Keratinocyte (primary cell): ENCODE measurements at regions not wholly inside any gene's neighbourhood (a gene's known extent, or its start where the extent isn't known, plus 50 kb on each side); places are given as distances from the start of the nearest gene placed in this dataset.

ENCODE experiments used
- DNase-seq: peaks from one replicate; pipeline ENCODE4 v3.0.0-alpha.2; 2011; ENCODE audit warnings: low read depth, missing footprints, low spot score
- FAIRE-seq: peaks from 2 replicates; lab custom pipeline; 2011; peaks lifted over from hg19 to GRCh38; lab: Jason Lieb, UNC
- H2AFZ ChIP-seq: 2 replicates; pipeline ENCODE4 v1.6.0; 2012; ENCODE audit warnings: low read length, control low read depth, inconsistent platforms; ENCODE audit not compliant: control insufficient read depth
- H3K27ac ChIP-seq: 2 replicates; pipeline ENCODE4 v1.5.1; 2011; ENCODE audit warnings: low read length; ENCODE audit not compliant: control insufficient read depth, insufficient read depth
- H3K27me3 ChIP-seq: 3 replicates; pipeline ENCODE4 v1.6.0; 2011; ENCODE audit warnings: low read length; ENCODE audit not compliant: control insufficient read depth, insufficient read depth; ENCODE audit errors: extremely low read depth
- H3K36me3 ChIP-seq, 2 experiments: 2 replicates in 1 of 2; 3 replicates in 1 of 2; pipeline ENCODE4 v1.5.1; 2011; ENCODE audit warnings: low read length in 2 of 2, mild to moderate bottlenecking in 1 of 2; ENCODE audit not compliant: control insufficient read depth in 2 of 2, insufficient read depth in 2 of 2; ENCODE audit errors: extremely low read depth in 1 of 2
- H3K4me1 ChIP-seq: 3 replicates; pipeline ENCODE4 v1.5.1; 2011; ENCODE audit warnings: low read length; ENCODE audit not compliant: control insufficient read depth, insufficient read depth; ENCODE audit errors: extremely low read depth
- H3K4me2 ChIP-seq: 3 replicates; pipeline ENCODE4 v1.6.0; 2011; ENCODE audit warnings: low read depth, low read length; ENCODE audit not compliant: control insufficient read depth, insufficient read depth; ENCODE audit errors: extremely low read depth
- H3K4me3 ChIP-seq, 3 experiments: fragments of 200-600 bp in 1 of 3; sonication (generic) in 1 of 3; 2 replicates in 2 of 3; 3 replicates in 1 of 3; pipeline ENCODE4 v1.5.1; 2011 to 2016; ENCODE audit warnings: low read length in 3 of 3, mild to moderate bottlenecking in 3 of 3, control low read depth in 2 of 3, inconsistent platforms in 1 of 3, low read depth in 1 of 3, mixed read lengths in 1 of 3, mixed run types in 1 of 3, moderate library complexity in 1 of 3; ENCODE audit not compliant: control insufficient read depth in 2 of 3, insufficient read depth in 2 of 3; ENCODE audit errors: extremely low read depth in 1 of 3
- H3K79me2 ChIP-seq: 2 replicates; pipeline ENCODE4 v1.6.0; 2012; ENCODE audit warnings: low read length; ENCODE audit not compliant: control insufficient read depth, insufficient read depth
- H3K9ac ChIP-seq: 3 replicates; pipeline ENCODE4 v1.6.0; 2011; ENCODE audit warnings: low read length; ENCODE audit not compliant: control insufficient read depth, insufficient read depth; ENCODE audit errors: extremely low read depth
- H3K9me1 ChIP-seq: 3 replicates; pipeline ENCODE4 v1.6.0; 2011; ENCODE audit warnings: low read length; ENCODE audit not compliant: control insufficient read depth, insufficient read depth; ENCODE audit errors: extremely low read depth
- H3K9me3 ChIP-seq: 2 replicates; pipeline ENCODE4 v1.5.1; 2012; ENCODE audit warnings: low read depth, low read length; ENCODE audit not compliant: control insufficient read depth
- H4K20me1 ChIP-seq: 3 replicates; pipeline ENCODE4 v1.6.0; 2011; ENCODE audit warnings: low read length; ENCODE audit not compliant: control insufficient read depth, insufficient read depth; ENCODE audit errors: extremely low read depth
- EZH2 ChIP-seq: IDR thresholded peaks from one replicate; pipeline ENCODE4 v1.6.1; 2012; ENCODE audit warnings: inconsistent platforms, mild to moderate bottlenecking, low read length, moderate library complexity
- dilution Hi-C: fragments of 300-500 bp; cut with MboI; formaldehyde crosslinking; loops from one replicate; pipeline ENCODE4 v1.7.0; 2020; ENCODE audit warnings: low sequenced_read_pairs; ENCODE audit not compliant: extremely low pct_ligation_motif_present
- TF ChIP-seq, protein P1 (sequence below), 3 experiments: IDR thresholded peaks in 1 of 3; conservative IDR thresholded peaks in 1 of 3; optimal IDR thresholded peaks in 1 of 3; 2 replicates in 2 of 3; 3 replicates in 1 of 3; pipeline versions ENCODE3 to v1.5.1; 2011; ENCODE audit warnings: low read length in 3 of 3, mild to moderate bottlenecking in 3 of 3, moderate library complexity in 2 of 3, control low read depth in 1 of 3, inconsistent platforms in 1 of 3; ENCODE audit not compliant: insufficient read depth in 2 of 3; ENCODE audit errors: extremely low read depth in 1 of 3

DNA sequence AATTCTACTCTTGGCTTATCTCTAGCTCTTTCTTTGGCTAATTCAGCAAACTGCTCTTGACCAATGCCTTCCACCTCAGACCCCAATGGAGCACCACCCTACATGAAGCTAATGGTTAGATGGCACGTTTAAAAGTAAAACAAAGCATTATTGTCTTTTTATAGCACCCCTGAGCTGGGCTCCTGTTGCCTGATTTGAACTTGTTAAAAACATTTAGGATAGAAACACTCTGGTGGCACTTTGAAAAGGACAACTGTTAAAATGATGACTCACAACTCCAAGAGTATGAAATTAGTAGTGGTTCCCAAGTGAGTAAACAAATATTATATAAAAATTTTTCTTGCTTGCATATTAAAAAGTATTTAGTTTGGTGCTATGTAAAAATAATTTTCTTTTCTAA lies 299.6 kb upstream of the DCN start:
- Histone ChIP-seq H3K4me3 (no peak overlapping the region), H3K4me1 (no peaks in the 10 kb centered on the region), H3K27ac (no peak overlapping the region), H4K20me1 (no peaks in the 10 kb centered on the region), H3K9me1 (no peaks in the 10 kb centered on the region), H3K4me2 (no peak overlapping the region), H3K27me3 (no peaks in the 10 kb centered on the region), H2AFZ (no peak overlapping the region), H3K79me2 (no peaks in the 10 kb centered on the region), H3K36me3 (no peaks in the 10 kb centered on the region), H3K9ac (no peak overlapping the region), H3K9me3 (no peaks in the 10 kb centered on the region)
- no peak for TF ChIP-seq EZH2
- TF ChIP-seq, protein P1, sequence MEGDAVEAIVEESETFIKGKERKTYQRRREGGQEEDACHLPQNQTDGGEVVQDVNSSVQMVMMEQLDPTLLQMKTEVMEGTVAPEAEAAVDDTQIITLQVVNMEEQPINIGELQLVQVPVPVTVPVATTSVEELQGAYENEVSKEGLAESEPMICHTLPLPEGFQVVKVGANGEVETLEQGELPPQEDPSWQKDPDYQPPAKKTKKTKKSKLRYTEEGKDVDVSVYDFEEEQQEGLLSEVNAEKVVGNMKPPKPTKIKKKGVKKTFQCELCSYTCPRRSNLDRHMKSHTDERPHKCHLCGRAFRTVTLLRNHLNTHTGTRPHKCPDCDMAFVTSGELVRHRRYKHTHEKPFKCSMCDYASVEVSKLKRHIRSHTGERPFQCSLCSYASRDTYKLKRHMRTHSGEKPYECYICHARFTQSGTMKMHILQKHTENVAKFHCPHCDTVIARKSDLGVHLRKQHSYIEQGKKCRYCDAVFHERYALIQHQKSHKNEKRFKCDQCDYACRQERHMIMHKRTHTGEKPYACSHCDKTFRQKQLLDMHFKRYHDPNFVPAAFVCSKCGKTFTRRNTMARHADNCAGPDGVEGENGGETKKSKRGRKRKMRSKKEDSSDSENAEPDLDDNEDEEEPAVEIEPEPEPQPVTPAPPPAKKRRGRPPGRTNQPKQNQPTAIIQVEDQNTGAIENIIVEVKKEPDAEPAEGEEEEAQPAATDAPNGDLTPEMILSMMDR (optimal IDR thresholded peaks at IDR 0.05 in 1 of 3, IDR thresholded peaks at IDR 0.05 in 1 of 3, conservative IDR thresholded peaks at IDR 0.05 in 1 of 3; ENCODE audit: extremely low read depth in 1 of 3, insufficient read depth in 2 of 3, low read length in 3 of 3), result no peak
- dilution Hi-C loops, result no loop called here
- FAIRE-seq (no peak), DNase-seq (no peak)

DNA sequence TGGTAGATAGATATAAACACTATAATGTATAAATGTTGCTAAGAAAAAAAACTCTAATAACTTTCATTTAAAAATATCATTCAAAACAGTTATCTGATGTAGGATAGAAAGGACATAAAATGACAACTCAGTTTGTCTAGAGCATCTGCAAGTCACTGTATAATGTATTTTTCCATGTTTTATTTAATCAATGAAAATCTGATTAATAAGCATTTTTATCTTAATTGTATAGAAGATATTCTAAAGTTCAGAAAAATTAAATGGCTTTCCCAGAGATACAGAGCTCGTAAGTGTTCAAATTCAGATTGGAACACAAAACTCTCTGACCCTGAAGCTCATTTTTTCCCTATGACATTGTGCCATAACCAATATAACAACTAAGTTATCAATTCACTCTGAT lies 295.9 kb upstream of the DCN start:
- no peak for TF ChIP-seq EZH2
- TF ChIP-seq, protein P1 (optimal IDR thresholded peaks at IDR 0.05 in 1 of 3, IDR thresholded peaks at IDR 0.05 in 1 of 3, conservative IDR thresholded peaks at IDR 0.05 in 1 of 3; ENCODE audit: extremely low read depth in 1 of 3, insufficient read depth in 2 of 3, low read length in 3 of 3), result no peak
- FAIRE-seq, result no peak
- Histone ChIP-seq H3K9me3 (no peaks in the 10 kb centered on the region), H3K9me1 (no peaks in the 10 kb centered on the region), H3K4me3 (no peak overlapping the region), H3K9ac (no peak overlapping the region), H3K36me3 (no peaks in the 10 kb centered on the region), H3K27ac (no peak overlapping the region), H3K27me3 (no peaks in the 10 kb centered on the region), H4K20me1 (no peaks in the 10 kb centered on the region), H2AFZ (no peak overlapping the region), H3K4me1 (no peaks in the 10 kb centered on the region), H3K4me2 (no peak overlapping the region), H3K79me2 (no peaks in the 10 kb centered on the region)
- dilution Hi-C loops, result no loop called here
- DNase-seq, result no peak
